Activated T-cell treated with anti-CD3 and anti-CD28 coated beads, Interleukin-2, amount 50 U/mL, for 4 hours (primary cell): ENCODE measurements at regions not wholly inside any gene's neighbourhood (a gene's known extent, or its start where the extent isn't known, plus 50 kb on each side); places are given as distances from the start of the nearest gene placed in this dataset.
"Not testable (repeated sequence)": the region's sequence is repeated elsewhere in the genome, so short reads cannot be mapped to it uniquely, and the experiment has no call there.

Experiments used
- ATAC-seq, 2 donors: fragments of 200-7000 bp; cut with Tn5 transposase; one replicate each; pipeline ENCODE4 v1.10.0; 2021
- DNase-seq: peaks from one replicate; pipeline ENCODE4 v3.0.0-alpha.2; 2020
- H3K27me3 Mint-ChIP-seq: one replicate; pipeline ENCODE4 v1.8.0; 2021; ENCODE audit warnings: low read depth, mixed read lengths
- H3K36me3 Mint-ChIP-seq: one replicate; pipeline ENCODE4 v1.8.0; 2022; ENCODE audit warnings: mixed read lengths; ENCODE audit not compliant: insufficient read depth
- H3K4me1 Mint-ChIP-seq: one replicate; pipeline ENCODE4 v1.8.0; 2021; ENCODE audit warnings: low read depth, mixed read lengths
- H3K4me3 Mint-ChIP-seq: one replicate; pipeline ENCODE4 v1.8.0; 2021; ENCODE audit warnings: mild to moderate bottlenecking, moderate library complexity, mixed read lengths
- H3K9me3 Mint-ChIP-seq: one replicate; pipeline ENCODE4 v1.8.0; 2021; ENCODE audit warnings: mixed read lengths

DNA sequence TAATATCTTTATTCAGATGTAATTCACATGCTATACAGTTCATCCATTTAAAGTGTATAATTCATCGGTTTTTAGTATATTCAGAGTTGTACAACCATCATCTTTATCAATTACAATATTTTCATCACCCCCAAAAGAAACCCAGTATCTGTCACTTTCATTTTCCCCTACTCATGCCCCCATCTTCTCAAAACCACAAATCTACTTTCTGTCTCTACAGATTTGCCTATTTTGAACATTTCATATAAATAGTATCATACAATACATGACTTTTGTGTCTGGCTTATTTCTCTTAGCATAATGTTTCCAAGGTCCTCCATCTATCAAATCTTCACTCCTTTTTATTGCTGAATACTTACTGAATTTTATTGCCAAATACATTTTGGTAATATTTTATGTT lies 305.1 kb upstream of the SGCD start:
- no peak for ATAC-seq
- Mint-ChIP-seq H3K27me3 (peaks cover 5% of the 10 kb centered on the region), H3K9me3 (no peaks in the 10 kb centered on the region), H3K4me3 (no peak overlapping the region), H3K4me1 (no peaks in the 10 kb centered on the region), H3K36me3 (no peaks in the 10 kb centered on the region)
- DNase-seq = no peak

DNA sequence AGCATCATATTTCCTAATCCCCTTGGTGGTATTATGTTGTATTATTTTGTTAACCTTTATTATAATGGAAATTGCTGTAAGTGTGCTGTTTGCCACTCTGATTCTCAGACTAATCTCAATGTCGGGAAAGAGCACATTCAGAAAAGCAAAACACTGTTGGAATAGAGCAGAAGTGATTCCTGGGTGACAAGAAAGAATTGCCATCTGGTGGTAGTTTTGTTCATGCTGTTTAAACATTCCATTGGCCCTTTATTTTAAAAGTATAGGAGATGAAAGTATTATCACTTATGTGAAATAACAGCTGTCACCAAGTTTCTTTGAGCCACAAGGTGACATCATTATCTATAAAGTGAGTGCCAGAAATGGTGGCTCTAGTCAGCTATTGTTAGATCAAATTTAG lies 301.3 kb upstream of the SGCD start:
- Mint-ChIP-seq H3K27me3 (peaks cover 2% of the 10 kb centered on the region), H3K36me3 (no peaks in the 10 kb centered on the region)
- no peak for ATAC-seq

DNA sequence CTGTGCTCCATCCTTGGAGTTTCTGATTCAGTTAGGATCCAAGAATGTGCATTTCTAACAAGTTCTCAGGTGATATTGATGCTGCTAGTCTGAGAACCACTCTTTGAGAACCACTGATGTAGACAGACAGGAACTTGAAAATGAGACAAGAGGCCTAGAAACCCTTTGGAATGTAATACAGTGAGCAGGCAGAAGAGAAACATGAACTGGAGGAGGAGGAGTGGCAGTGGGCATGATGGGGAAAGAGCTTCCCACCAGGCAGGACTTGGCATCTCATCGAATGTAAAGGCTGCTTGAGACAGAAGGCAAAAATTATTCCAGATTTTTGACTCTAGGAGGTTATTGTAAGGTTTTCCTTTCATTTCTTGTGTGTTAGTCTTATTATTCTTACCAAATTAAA lies 295.8 kb upstream of the SGCD start:
- Mint-ChIP-seq H3K4me3 (no peak overlapping the region), H3K9me3 (no peaks in the 10 kb centered on the region), H3K36me3 (no peaks in the 10 kb centered on the region), H3K4me1 (no peaks in the 10 kb centered on the region), H3K27me3 (peaks cover 5% of the 10 kb centered on the region)
- no peak for ATAC-seq
- no peak for DNase-seq

More for the DNA sequence above, 301.3 kb upstream of the SGCD start:
- Mint-ChIP-seq H3K4me1 (no peaks in the 10 kb centered on the region), H3K9me3 (no peaks in the 10 kb centered on the region), H3K4me3 (no peak overlapping the region)
- no peak for DNase-seq

DNA sequence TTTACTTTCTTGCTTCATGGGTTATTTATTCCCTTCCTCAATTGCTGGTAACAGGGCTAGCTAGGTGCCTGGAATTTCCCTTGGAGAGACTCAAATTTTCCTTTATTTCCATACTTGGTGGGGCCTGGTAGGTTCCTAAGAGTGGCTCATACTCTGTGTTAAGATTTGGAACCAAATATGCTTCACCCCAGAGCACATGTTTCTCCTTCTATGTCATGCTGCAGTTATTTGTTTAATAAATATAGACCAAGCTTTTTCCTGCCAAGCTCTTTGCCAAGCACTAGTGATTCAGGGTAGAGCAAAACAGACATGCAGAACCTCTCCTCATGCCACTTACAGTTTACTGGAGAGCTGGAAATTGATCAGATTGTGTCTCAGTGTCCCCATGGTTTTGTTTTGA lies 290.3 kb upstream of the SGCD start:
- DNase-seq (no peak), ATAC-seq (no peak)
- H3K4me3 Mint-ChIP-seq = no peak overlapping the region
- no peaks in the 10 kb centered on the region for H3K36me3 Mint-ChIP-seq
- H3K9me3 Mint-ChIP-seq = no peaks in the 10 kb centered on the region
- H3K4me1 Mint-ChIP-seq = no peaks in the 10 kb centered on the region
- peaks cover 2% of the 10 kb centered on the region for H3K27me3 Mint-ChIP-seq

DNA sequence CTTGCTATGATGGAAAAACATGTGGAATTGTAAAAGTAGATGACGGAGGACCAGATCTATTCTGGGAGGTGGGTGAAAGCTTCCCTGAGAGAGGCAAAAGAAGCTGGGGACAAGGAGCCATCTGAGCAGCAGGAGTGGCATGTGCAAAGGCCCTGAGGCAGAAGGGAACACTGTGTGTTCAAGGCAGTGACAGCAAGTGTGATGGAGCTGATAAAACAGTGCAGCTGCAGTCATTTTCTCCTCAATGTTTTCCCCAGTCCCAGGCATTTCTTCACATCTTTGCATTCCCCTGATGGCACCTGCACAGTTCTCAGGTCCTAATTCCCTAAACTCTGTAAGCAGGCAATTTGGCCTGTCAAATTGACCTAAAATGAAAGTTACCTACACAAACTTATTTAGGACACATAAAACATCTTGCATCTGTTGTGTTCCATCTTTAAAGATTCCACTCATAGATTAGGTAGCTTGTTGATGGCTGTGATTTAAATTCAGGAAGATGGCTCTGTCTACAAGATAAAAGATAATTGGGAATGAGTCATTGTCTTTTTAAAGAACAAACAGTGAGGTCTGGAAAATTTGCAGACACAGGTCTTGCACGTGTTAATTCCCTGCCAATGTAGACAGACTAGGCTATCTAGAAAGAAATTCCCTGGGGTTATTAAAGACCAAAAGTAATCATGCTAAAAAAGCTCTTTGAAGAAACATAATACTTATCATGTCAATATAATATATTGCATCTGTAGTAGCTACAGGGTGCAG lies 289.6 kb upstream of the SGCD start:
- no peaks in the 10 kb centered on the region for H3K9me3 Mint-ChIP-seq
- no peaks in the 10 kb centered on the region for H3K4me1 Mint-ChIP-seq
- DNase-seq (no peak), ATAC-seq (no peak)
- H3K27me3 Mint-ChIP-seq = peaks cover 2% of the 10 kb centered on the region
- no peaks in the 10 kb centered on the region for H3K36me3 Mint-ChIP-seq
- H3K4me3 Mint-ChIP-seq = no peak overlapping the region

DNA sequence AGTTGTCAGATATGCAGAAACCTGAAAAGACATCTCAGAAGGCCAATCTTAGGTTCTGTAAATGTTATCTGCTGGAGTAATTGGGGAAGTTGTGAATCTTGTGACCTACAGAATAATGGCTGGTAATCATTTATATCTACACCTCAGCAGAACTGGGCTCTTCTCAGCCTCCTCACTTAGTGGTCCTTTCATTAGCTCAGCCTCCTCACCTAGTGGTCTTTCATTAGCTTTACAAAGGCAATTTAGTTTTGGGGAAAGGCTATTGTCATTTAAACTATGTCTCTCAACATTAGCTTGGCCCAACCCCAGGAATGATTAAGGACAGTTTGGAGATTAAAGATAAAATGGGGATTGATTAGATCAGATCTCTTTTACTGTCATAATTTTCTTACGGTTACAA lies 284.2 kb upstream of the SGCD start:
- Mint-ChIP-seq H3K36me3 (no peaks in the 10 kb centered on the region), H3K4me3 (no peak overlapping the region), H3K4me1 (no peaks in the 10 kb centered on the region), H3K27me3 (no peaks in the 10 kb centered on the region), H3K9me3 (peaks cover 3% of the 10 kb centered on the region)
- no peak for DNase-seq
- ATAC-seq = no peak

DNA sequence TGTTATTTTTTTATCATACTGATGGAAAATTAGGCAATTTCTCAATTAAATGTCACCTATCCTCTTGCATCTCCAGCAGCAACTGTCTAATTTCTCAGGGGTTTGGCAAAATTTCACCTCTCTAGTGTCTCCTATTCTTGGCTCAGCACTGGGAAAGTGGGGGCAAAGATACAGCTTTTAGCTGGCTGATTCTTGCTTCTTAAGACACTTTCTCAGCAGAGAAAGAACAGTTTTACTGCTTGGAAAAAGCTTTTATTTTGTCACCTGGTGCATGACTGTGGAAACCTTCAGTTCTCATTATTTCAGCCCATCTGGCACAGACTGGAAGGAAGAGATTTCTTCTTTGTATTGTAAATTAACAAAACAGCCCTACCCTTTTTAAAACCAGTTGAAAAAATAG lies 283.6 kb upstream of the SGCD start:
- H3K4me3 Mint-ChIP-seq = no peak overlapping the region
- ATAC-seq = no peak
- DNase-seq = no peak
- H3K27me3 Mint-ChIP-seq = no peaks in the 10 kb centered on the region
- H3K9me3 Mint-ChIP-seq = peaks cover 3% of the 10 kb centered on the region
- H3K36me3 Mint-ChIP-seq = no peaks in the 10 kb centered on the region
- H3K4me1 Mint-ChIP-seq = no peaks in the 10 kb centered on the region

DNA sequence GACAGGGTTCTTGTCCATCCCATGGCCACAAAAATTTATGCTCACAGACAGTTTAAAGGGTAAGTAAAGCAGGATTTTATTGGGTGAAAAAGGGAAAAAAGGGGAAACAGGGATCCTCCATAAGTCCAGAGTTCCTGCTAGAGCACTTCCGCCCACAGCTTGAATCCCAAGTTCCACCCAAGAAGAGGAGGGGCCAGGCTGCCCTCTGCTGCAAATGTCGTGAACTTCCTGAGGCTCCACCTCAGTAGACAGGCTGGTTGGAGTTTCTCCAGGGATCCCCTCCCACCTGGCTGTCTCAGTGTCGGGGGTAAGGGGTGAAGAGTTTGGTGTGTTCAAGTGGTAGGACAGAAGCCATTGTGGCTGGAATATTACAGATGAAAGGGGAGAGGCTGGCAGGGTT lies 275.0 kb upstream of the SGCD start:
- no peak for ATAC-seq
- Mint-ChIP-seq H3K4me1 (no peaks in the 10 kb centered on the region), H3K27me3 (no peaks in the 10 kb centered on the region), H3K9me3 (no peaks in the 10 kb centered on the region), H3K4me3 (no peak overlapping the region), H3K36me3 (no peaks in the 10 kb centered on the region)
- no peak for DNase-seq

DNA sequence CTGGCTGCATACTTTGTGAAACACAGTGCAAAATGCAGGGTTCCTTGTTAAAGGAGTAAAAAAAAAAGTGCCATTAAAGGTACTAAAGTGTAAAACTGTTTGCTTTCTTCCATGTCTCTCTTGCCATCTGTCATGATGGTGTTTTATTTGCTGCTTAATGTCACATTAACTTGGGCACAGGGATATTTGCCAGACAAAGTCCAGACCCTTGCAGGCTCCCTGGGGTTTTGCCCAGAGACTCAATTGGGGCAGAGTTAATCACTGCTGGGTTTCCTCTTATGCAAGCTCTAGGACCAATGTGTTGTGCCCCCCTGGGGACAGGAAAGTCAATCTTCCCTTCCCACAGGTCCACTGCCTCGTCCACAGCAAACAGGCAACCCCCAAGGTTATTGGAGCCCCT lies 274.3 kb upstream of the SGCD start:
- no peaks in the 10 kb centered on the region for H3K27me3 Mint-ChIP-seq
- H3K4me1 Mint-ChIP-seq = no peaks in the 10 kb centered on the region
- H3K36me3 Mint-ChIP-seq = no peaks in the 10 kb centered on the region
- no peak for DNase-seq
- no peak overlapping the region for H3K4me3 Mint-ChIP-seq
- no peak for ATAC-seq
- no peaks in the 10 kb centered on the region for H3K9me3 Mint-ChIP-seq

DNA sequence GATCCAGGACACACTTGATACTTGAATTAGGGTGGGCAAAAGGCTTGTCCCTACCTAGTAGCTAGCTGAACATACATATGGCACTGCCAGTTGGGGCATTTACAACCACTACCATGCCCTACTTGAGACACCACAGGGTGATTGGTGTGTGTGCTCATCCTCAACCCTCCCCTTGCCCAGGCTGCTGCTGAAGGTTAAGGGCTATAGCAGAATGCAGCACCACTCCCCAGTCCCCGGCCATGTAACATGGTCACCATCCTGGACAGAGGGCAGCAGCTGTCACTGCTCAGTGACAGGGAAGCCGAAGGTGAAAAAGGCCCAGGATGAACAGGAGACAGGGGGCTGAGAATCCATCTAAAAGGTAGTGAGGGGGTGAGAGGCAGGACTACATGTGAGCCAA lies 273.9 kb upstream of the SGCD start:
- Mint-ChIP-seq H3K4me3 (no peak overlapping the region), H3K36me3 (no peaks in the 10 kb centered on the region), H3K27me3 (no peaks in the 10 kb centered on the region), H3K4me1 (no peaks in the 10 kb centered on the region), H3K9me3 (no peaks in the 10 kb centered on the region)
- ATAC-seq = no peak
- DNase-seq = no peak

DNA sequence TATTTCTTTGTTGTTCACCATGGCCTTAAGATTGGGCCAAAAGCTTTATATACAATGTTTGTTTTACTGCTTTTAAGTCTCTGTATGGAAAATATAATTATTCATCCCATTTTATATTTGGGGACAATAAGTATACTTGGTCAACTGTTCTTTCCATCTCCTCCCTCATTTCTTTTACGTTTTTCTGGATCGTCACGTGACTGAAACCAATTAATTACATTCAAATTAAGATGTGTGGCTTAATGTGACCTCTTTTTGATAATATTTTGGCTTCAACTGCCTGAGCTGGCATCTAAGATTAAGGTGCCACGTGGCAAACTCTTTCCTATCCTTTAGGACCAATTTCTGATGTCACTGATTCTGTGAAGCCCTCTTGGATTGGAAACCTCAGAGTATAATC lies 250.1 kb upstream of the SGCD start:
- peaks cover 3% of the 10 kb centered on the region for H3K27me3 Mint-ChIP-seq
- no peak for ATAC-seq
- no peaks in the 10 kb centered on the region for H3K4me1 Mint-ChIP-seq

DNA sequence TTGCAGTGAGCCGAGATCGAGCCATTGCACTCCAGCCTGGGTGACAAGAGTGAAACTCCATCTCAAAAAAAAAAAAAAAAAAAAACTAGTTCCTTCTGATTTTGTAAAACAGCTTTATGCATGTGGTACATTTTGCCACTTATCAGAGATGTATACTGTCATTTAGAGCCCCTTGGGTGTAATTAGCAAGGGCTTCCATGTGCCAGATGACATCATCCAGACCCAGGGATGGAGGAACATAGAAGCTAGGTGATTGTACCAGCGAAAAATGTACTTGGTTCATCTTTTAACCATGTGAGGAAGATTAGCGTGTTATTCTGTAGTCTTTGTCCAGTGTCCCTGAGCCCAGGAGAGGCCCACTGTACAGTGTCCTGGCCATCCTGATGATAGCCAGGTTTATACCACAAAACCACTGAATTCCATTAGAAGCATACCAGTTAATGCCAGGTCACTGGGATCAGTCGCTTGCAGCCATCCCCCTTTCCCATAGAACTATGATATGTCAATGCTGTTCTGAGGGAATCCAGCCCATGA lies 239.3 kb upstream of the SGCD start:
- H3K9me3 Mint-ChIP-seq = peaks cover 18% of the 10 kb centered on the region
- H3K4me1 Mint-ChIP-seq = no peaks in the 10 kb centered on the region
- ATAC-seq = no peak
- DNase-seq = no peak
- no peaks in the 10 kb centered on the region for H3K36me3 Mint-ChIP-seq
- no peak overlapping the region for H3K4me3 Mint-ChIP-seq
- H3K27me3 Mint-ChIP-seq = peaks cover 3% of the 10 kb centered on the region

More for the DNA sequence above, 250.1 kb upstream of the SGCD start:
- H3K4me3 Mint-ChIP-seq = no peak overlapping the region
- no peaks in the 10 kb centered on the region for H3K36me3 Mint-ChIP-seq
- H3K9me3 Mint-ChIP-seq = peaks cover 26% of the 10 kb centered on the region
- no peak for DNase-seq

DNA sequence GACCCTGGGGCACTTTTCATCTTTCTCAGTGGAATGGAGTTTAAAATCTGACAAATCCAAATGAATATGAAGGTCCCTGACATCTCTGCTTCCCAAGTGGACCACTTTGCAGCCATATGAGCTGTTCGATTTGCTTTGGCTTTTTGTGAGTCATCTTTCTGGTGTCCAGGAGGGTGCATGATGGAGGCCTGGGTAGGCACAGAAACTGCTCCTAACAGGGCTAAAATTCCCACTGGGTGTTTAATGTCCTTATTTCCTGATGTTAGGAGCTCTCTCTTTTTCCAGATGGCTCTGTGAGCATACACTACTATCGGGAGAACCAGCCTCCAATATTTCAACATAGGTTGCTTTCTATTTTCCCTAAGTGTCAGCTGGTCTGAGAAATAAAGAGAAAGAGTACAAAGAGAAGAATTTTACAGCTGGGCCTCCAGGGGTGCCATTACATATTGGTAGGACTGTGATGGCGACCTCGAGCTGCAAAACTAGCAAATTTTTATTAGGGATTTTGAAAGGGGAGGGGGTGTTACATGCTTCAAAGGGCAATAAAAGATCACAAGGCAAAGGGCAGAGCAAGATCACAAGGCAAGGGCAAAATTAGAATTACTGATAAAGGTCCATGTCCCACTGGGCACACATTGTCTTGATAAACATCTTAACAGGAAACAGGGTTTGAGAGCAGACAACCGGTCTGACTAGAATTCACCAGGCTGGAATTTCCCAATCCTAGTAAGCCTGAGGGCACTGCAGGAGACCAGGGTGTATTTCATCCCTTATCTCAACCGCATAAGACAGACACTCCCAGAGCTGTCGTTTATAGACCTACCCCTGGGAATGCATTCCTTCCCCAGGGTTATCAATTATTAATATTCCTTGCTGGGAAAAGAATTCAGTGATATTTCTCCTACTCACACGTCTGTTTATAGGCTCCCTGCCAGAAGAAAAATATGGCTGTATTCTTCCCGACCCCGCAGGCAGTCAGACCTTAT lies 236.7 kb upstream of the SGCD start:
- H3K9me3 Mint-ChIP-seq = peaks cover 18% of the 10 kb centered on the region
- not testable (repeated sequence) for H3K36me3 Mint-ChIP-seq, H3K4me3 Mint-ChIP-seq, H3K27me3 Mint-ChIP-seq, DNase-seq, H3K4me1 Mint-ChIP-seq, ATAC-seq

DNA sequence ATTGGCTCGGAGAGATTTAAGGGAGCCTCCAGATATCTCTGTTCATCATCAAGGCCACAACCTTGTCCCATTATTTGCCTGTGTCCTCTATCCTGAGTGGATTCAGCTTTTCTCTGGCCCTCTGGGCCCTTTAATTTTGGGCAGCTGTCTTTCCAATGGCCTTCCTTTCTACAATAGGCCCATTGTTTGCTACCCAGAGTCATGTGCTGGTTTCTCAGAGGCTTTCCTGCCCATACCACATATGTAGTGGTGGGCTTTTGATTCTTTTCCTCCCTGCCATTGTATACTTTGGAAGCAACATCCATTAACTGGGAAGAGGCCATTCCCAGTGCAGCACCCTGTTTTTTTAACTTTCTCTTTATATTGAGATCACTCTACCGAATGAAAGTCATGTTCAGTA lies 233.9 kb upstream of the SGCD start:
- peaks cover 18% of the 10 kb centered on the region for H3K9me3 Mint-ChIP-seq
- H3K4me1 Mint-ChIP-seq = no peaks in the 10 kb centered on the region
- peaks cover 3% of the 10 kb centered on the region for H3K27me3 Mint-ChIP-seq
- ATAC-seq (no peak), DNase-seq (no peak)
- no peaks in the 10 kb centered on the region for H3K36me3 Mint-ChIP-seq
- H3K4me3 Mint-ChIP-seq = no peak overlapping the region

DNA sequence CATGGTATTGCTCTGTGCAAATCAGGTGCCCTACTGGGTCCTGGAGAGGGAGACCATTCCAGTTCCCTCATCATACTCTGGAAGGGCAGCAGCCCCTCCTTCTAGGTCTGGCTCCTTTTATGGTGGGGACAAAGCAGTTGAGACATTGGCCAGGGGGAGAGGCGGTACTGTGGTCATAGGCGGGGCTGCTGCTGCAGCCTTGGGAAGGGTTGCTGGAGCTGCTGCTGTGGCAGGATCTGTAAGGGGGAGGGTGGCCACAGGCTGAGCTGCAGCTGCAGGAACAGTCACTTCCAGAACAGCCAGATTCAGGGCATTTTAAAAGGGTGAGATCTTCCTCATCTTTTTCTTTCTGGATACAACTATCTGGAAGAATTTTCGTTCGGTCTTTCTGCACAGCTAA lies 233.0 kb upstream of the SGCD start:
- Mint-ChIP-seq H3K9me3 (peaks cover 18% of the 10 kb centered on the region), H3K27me3 (peaks cover 3% of the 10 kb centered on the region), H3K36me3 (no peaks in the 10 kb centered on the region), H3K4me1 (no peaks in the 10 kb centered on the region), H3K4me3 (no peak overlapping the region)
- DNase-seq = no peak
- no peak for ATAC-seq
